ENCODE measurements at regions not wholly inside any gene's neighbourhood (a gene's known extent, or its start where the extent isn't known, plus 50 kb on each side); places are given as distances from the start of the nearest gene placed in this dataset.

DNA sequence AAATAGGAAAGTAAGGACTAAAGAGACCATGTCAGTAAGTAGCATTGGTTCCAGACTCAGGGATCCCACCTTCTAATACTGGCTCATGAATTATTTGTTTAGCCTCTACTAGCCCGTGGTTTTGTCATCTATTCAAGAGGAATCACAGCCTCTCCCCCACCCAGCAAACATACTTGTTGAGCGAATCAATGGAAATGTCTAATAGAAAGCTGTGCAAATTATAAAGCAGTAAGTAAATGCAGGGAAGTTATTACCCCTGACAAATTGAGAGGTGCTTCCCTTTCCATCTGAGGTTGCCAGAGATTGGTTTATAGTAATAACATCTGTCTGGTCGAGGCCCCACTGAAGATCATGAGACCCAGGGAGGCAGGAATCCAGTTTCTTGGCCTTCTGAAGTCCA, 219.3 kb upstream of the OSR1 start:
- DNase-seq (ENCODE audit: low read depth) = no peak
- no peak for TF ChIP-seq CTCF (IDR thresholded peaks at IDR 0.05; ENCODE audit: insufficient read depth, low read depth, low read length, missing control alignments)
- H3K4me3 ChIP-seq (ENCODE audit: low read depth, low read length) = no peak overlapping the region

DNA sequence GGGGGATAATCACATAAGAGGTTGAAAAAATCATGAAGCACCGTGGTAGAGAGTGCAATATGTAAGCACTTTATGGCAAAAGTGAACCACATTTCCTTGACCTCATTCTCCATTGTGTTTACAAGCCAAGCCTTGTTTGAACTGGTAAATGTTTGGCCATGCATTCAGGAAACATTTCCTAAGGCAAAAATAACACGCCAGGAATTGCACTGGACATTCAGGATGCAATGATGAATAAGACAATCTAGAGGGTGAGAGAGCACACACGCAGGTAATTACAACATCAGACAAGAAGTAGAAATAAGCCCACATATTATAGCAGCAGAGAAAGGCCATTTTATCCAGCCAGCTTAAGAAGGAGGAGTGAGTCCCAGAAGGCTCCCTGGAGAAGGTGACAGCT, 218.0 kb upstream of the OSR1 start:
- no peak for TF ChIP-seq CTCF (IDR thresholded peaks at IDR 0.05; ENCODE audit: insufficient read depth, low read depth, low read length, missing control alignments)
- no peak overlapping the region for H3K4me3 ChIP-seq (ENCODE audit: low read depth, low read length)
- no peak for DNase-seq (ENCODE audit: low read depth)

DNA sequence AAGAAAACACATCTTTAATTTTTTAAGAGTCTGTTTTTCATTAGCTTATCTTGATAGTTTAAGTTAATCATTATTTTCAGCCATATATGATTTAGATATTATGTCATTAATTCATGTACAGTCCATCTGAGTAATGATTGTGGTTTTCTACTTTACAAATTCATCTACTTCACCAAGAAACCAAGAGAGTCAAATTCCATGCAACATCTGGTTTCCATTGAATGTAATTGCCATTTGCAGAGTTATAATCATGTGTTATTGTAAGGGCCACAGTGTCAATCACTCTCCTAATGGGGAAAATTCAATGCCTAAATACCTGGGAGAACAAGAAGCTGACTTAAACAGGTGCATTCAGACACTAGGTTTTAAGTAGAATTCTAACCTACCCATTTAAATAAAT, 217.2 kb upstream of the OSR1 start:
- TF ChIP-seq CTCF (IDR thresholded peaks at IDR 0.05; ENCODE audit: insufficient read depth, low read depth, low read length, missing control alignments) = no peak
- no peak for DNase-seq (ENCODE audit: low read depth)
- H3K4me3 ChIP-seq (ENCODE audit: low read depth, low read length) = no peak overlapping the region

DNA sequence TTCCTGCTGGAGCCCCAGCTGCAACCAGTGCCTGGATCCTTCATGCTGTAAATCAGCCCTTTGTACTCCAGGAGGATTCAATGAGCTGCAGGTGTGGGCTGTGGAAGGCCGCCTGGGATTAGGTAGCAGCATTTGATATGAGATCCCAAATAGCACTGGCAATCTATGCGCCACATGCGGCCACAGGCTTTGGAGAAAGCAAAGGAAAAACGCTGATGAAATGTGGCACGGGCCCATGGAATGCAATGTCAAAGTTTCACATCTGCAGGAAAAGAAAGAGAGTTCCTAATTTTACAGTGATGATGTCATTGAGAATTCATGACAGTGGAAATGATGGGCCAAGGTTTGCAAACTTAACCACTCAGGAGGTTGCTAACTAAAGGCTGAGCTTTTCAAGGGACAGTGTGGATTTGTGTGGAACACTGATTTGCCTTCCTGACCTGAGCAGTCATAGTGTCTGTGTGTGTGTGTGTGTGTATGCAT, 216.4 kb upstream of the OSR1 start:
- DNase-seq (ENCODE audit: low read depth) = no peak
- H3K4me3 ChIP-seq (ENCODE audit: low read depth, low read length) = no peak overlapping the region
- TF ChIP-seq CTCF (IDR thresholded peaks at IDR 0.05; ENCODE audit: insufficient read depth, low read depth, low read length, missing control alignments) = no peak

- no peak for DNase-seq (ENCODE audit: low read depth)
- no peak for TF ChIP-seq CTCF (IDR thresholded peaks at IDR 0.05; ENCODE audit: insufficient read depth, low read depth, low read length, missing control alignments)
- H3K4me3 ChIP-seq (ENCODE audit: low read depth, low read length) = no peak overlapping the region
These were observed 215.4 kb upstream of the OSR1 start for GRCh38 chr2:19573784-19574183.

DNA sequence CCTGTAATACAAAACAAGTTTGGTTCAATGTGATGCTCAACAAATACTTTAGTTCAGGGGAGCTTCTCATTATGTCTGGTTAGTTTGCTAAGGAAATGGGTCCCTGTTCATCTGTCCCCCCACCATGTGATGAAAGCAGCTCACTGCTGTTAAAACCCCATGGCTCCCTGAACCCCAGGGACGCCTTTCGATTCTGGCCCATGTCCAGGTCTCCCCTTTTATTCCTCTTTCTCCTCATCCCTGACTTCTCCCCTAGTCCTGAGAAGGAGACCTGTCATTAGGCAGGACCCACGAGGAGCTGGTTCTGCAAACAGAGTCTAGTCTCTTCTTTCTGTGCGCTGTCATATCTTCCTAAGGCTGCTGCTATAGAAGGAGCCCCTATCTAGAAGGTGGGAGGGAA, 213.3 kb upstream of the OSR1 start:
- no peak for DNase-seq (ENCODE audit: low read depth)
- no peak overlapping the region for H3K4me3 ChIP-seq (ENCODE audit: low read depth, low read length)
- no peak for TF ChIP-seq CTCF (IDR thresholded peaks at IDR 0.05; ENCODE audit: insufficient read depth, low read depth, low read length, missing control alignments)

DNA sequence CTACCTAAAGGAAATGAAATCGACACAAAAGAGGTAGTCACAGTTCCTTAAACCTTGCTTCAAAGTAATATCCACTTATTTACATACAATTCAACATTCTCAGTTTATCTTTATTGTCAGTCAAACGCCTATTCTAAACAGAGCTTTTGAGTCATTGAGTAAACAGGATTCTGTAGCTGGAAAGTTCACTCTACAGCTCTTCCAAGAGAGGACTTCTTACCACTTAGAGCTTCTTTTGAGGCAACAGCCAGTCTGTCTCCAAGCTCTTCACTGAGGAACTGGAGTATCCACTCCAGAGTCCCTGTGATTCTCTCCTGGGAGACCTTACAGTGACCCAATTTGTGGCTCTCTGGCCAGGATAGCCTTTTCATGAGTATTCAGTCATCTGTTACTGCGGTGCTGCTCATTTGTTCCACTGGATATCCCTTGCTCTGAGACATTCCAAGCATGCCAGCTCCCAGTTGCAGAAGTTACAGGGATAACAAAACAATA, 210.9 kb upstream of the OSR1 start:
- no peak overlapping the region for H3K4me3 ChIP-seq (ENCODE audit: low read depth, low read length)
- DNase-seq (ENCODE audit: low read depth) = no peak
- TF ChIP-seq CTCF (IDR thresholded peaks at IDR 0.05; ENCODE audit: insufficient read depth, low read depth, low read length, missing control alignments) = no peak
